GM18951 (cell line): ENCODE measurements at regions not wholly inside any gene's neighbourhood (a gene's known extent, or its start where the extent isn't known, plus 50 kb on each side); places are given as distances from the start of the nearest gene placed in this dataset.

Source experiments
- POLR2A ChIP-seq: IDR thresholded peaks from 4 replicates; pipeline ENCODE4 v1.6.1; 2011; ENCODE audit warnings: mild to moderate bottlenecking; ENCODE audit not compliant: insufficient read length, insufficient read depth; ENCODE audit errors: extremely low read depth
- in situ Hi-C: fragments of 300-500 bp; cut with MboI; formaldehyde crosslinking; loops from one replicate; pipeline ENCODE4 v1.12.0; 2022; ENCODE audit warnings: low sequenced_read_pairs, mixed read lengths, inconsistent platforms; ENCODE audit not compliant: unreplicated experiment

DNA sequence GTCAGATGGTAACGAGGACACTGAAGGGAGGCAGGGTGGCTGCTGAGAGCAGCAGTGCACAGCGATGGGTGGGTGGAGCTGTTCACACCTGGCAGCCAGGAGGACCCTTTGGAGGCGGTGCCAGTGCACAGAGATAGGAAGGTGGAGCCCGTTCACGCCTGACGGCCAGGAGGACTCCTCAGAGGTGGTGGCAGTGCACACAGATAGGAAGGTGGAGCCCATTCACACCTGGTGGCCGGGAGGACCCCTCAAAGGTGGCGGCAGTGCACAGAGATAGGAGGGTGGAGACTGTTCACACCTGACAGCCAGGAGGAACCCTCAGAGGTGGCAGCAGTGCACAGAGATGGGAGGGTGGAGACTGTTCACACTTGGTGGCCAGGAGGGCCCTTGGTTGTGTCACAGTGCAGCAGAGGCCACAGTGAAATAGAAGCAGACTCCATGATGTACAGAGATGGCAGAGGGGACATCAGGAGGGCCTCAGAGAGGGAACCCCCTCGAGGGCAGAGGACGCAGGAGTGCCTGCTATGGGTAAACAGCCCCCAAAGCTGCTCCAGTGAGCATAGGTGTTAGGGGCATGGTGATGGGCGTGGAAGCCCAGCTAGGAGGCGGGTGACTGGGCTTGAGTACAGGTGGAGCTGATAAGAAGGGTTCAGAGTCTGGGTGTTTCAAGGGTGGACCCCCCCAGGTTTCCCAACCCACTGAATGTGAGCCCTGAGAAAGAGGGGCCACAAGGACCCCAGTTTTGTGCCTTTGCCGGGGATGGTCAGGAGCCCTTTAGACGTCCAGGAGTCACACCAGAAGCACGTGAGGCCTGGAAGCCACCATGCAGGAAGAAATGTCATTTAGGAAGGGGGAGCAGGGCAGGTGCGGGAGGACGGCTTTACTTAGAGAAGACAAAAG, 566.7 kb downstream of the BRD1 start:
- in situ Hi-C loops, result no loop called here
- no peak for TF ChIP-seq POLR2A

DNA sequence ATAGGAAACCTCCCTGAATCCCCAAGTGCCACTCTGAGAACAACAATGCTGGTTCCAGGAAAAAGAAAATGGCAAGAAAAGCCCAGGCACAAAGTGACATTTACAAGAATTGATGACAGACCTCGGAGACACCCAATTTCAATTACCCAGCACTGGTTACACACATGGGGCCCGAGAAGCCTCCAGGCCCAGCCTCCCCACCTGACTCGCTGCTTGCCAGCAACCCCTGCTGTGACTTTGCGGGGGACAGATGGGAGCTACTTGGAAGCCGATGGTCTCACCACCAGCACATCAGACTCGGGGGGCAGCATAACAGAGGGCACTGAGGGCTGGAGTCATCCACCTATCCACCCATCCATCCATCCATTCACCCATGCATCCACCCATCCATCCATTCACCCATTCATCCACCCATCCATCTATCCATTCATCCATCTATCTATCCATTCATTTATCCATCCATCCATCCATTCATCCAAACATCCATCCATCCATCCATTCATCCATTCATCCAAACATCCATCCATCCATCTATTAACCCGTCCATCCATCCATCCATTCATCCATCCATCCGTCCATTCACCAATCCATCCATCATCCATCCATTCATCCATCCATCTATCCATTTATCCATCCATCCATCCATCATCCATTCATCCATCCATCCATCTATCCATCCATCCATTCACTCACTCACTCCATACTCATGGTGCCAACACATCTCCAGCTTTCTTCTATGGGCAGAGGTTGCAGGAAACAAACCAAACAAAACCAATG, 567.6 kb downstream of the BRD1 start:
- in situ Hi-C loops, result no loop called here
- TF ChIP-seq POLR2A, result no peak

DNA sequence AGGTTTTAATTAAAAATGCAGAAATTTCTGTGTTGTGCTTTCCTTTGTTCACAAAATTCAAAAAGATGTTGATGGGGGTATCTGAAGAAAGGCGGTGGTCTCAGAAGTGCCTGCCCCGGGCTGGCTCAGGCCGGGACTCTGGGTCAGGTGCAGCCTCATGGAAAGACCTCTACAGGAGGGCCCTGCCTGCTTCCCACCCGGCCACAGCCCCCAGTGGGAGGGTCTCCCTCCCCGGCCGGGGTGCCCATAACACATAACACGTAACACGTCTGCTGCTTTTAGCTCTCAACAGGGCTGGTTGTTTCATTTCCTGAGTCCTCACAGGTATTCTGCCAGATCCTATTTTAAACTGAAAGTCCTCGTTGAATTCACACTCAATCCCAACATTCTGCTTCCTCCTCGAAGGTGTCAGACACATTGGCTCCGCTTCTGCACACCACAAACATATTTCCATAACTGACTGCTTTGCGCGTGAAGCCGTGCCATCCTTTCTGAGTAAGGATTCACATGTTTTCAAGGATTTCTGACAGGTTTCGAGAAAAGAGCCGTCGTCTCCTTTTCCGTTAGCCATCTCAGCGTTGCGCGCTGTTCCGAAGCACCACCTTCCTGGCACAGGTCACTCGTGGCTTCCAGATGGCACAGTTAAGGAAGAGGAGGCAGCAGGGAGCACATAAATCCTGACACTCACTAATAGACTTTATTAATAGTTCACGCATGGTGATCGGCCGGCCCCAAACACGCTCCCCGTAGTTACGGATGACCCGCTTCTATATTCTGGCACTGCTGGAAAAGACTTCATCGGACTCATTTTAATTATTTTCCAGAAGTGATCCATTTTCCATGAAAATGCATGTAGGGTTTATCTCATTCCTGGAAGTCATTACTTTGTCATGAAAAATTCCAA, 569.3 kb downstream of the BRD1 start:
- no peak for TF ChIP-seq POLR2A
- in situ Hi-C loops, result no loop called here

DNA sequence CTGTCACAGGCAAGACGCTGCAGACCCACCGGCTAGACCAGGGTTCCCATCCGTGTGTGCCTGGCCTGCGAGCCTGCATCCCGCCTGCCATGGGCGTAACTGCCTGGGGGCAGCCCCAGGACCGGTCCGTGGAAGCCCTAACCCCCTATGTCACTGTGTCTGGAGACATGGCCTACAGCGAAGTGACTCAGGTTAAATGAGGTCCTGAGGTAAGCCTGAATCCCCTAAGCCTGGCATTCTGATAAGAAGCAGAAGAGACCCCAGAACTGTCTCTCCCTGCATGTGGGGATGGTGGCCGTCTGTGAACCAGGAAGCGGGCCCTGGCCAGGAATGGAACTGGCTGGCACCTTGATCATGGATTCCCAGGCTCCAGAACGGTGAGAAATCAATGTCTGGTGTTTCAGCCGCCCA, 570.1 kb downstream of the BRD1 start:
- in situ Hi-C loops, result no loop called here
- TF ChIP-seq POLR2A, result no peak

DNA sequence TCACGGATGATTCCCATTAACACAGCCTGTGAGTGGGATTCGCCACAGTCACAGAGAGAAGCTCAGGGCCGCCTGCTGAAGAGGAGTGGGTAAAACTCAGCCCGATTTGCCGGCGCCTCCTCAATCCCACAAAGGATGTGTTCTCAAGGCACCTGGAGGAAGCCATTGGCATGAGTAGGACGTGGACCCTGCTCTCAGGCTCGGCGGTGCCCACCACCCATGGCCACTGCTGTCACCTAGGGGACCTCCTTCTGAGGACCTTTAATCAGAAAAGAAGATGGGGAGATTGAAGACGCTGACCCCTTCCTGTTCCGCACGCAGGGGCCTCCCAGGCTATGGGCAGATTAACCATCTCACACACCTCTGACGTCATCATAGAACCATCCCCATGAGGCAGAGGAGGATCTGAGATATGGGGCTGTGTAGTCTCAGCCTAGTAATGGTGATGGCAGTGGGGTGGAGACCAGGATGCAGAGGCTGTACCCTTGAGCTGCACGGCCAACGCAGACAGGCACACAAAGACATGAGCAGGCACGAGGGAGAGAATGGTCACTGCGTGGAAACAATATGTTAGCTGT, 571.8 kb downstream of the BRD1 start:
- TF ChIP-seq POLR2A, result no peak
- in situ Hi-C loops, result no loop called here

DNA sequence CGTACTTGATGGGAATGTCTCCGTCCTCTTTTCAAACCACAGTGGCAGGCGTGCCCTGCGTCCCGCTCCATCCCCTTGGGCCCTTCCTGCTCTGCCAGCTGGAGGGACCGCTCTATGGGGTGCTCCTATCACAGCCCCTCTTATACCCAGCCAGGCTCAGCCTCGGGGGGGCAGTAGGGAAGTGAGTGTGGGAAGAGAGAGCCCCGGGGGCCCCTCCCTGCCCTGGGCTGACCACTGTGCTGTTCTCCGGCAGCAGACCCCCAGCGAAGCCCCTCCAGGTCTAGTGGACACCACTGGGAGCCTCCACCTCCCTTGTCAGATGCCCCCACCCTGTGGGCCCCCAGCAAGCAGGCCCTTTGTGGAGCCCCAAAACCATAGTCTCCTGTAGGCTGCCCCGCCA, 572.5 kb downstream of the BRD1 start:
- TF ChIP-seq POLR2A, result no peak

DNA sequence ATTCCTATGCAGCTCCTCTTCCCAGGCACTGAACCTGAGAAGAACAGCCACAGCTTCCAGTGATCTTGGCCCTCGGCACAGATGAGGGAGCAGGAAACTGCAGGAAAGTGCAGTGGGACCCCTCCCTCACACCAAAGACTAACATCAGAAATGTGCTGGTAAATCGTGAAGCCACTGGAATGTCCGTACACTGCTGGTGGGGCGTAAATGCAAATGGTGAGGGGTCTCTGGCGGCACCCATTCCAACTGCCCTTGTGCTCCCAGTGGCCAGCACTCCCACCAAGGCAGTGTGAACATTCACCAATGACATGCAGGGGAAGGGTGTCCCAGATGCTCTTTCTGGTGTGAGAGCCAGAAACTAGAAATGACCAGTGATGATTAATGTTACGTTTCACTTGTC, 574.0 kb downstream of the BRD1 start:
- in situ Hi-C loops, result no loop called here
- TF ChIP-seq POLR2A, result no peak

More for the DNA sequence above, 572.5 kb downstream of the BRD1 start:
- in situ Hi-C loops, result no loop called here

DNA sequence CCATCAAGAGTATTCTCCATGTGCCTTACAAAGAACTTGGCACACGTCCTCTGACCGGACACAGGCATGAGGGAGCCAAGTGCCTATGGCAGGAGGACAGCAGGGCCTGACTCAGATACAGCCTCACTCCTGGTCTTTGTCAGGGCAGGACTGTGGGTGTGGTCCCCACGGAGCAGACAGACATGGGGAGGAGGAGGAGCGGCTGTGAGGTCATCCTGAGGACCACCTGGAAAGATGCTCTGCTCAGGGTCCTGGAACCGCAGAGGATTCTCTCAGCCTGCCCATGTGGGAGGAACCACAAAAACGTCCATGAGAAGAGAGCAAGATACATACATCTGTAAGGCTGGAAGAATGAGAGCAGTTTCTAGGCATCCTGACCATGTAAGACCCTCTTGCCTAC, 576.3 kb downstream of the BRD1 start:
- TF ChIP-seq POLR2A, result no peak
- in situ Hi-C loops, result no loop called here

DNA sequence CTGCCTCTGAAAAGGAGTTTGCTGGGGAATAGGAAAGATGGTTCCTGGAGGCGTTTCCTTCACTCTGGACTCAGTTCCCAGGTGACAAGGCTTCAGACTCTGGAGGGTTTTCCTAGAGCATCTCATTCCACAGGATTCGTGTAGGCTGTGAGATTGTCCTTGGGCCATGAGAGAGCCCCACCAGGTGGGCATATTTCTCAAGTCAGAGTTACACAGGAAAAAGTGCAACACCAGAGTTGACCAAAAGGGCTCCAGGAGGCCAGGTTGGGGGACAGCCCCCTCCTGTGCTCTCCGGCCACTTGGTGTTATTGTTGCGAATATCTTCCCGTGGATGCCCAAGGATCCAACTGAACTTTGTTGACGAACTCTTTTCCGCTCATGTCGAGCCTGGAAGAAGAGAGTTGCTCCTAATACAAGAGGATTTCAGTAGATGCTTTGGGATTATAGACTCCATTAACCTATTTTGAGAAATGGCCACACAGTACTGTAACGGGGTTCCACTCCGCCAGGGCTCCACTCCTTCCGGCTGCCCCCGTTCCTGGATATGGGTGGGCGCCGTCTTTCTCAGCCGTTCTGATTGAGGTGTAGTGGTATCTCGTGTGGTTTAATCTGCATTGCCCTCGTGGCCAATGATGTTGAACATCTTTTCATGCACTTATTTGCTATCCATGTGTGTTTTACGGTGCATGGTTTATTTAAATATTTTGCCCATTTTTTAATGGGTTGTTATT, 580.3 kb downstream of the BRD1 start:
- in situ Hi-C loops, result no loop called here

DNA sequence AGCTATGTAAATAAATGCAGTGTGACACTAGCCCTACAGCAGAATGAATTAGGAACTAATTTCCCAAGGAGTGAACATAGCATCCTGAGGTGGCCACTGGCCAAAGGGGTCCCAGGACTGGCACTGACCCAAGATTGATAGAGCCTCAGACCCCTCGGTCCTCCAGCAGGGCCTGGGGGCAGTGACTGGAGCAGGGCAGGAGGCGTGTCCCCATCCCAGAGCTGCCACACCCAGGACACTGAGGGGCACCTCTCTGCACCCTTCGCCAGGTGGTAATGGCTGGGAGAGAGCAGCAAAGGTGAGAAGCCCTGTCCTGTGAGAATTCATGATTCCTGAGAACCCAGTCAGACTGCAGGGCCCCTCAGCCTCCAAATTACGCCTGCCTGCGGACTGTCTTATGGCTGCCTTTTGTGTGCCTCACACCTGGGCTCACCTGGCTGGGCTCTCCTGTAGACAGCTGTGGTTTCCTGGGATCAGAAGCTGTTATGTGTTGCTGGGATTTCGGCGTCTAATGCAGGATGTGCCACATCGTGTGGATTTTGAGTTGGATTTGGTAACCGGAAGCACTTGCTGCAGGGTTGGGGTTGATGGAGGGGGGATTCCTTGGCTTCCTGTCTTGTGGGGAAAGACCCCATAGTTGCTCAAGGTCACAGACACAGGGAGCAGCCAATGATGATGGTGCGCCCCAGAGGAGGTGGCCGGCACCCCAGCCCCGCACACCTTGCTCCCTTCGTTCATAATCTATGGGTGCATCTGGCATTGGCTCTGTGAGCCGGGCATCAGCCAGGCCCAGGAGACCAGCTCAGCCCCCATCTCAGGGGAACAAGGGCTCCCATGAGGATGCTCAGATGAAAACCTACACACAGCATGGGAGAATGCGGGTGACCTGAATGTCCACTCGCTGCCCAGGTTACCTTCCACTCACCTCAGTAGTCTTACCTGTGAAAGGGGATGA, 582.9 kb downstream of the BRD1 start:
- in situ Hi-C loops, result no loop called here

More for the DNA sequence above, 580.3 kb downstream of the BRD1 start:
- TF ChIP-seq POLR2A, result no peak

DNA sequence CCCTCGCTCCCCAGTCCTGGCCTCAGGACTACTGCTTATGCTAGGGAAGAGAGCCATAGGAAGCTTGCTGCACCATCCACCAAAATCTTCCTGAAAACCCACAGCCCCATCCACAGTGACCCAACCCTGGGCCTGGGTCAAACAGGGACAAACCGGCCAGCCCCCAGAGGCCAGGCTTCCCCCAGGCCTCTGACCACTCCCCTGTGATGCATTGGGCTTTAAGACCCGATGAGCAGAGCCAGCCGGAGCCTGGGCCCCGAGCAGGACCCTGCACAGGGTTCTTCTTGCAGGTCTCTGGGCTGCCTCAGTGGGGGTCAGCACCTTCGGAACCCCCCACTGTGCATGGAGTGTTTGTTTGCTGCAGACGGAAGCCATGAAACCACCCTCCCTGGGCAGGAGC, 583.7 kb downstream of the BRD1 start:
- in situ Hi-C loops, result no loop called here
- TF ChIP-seq POLR2A, result no peak

More for the DNA sequence above, 582.9 kb downstream of the BRD1 start:
- TF ChIP-seq POLR2A, result no peak
